Heart right ventricle (tissue), 16 donors: ENCODE measurements at regions not wholly inside any gene's neighbourhood (a gene's known extent, or its start where the extent isn't known, plus 50 kb on each side); places are given as distances from the start of the nearest gene placed in this dataset.

Experiments
- ATAC-seq, 8 donors: fragments of 200-7000 bp; cut with Tn5 transposase; one replicate each; pipeline ENCODE4 v1.9.1; 2020; ENCODE audit warnings: mild to moderate bottlenecking in 8 of 8, moderate library complexity in 8 of 8, moderate number of reproducible peaks in 1 of 8
- DNase-seq, 2 donors: peaks; one replicate each; pipeline ENCODE4 v3.0.0-alpha.2; 2020
- H3K27ac ChIP-seq, 10 donors: fragments of 200-600 bp; sonication (generic) in 2 of 10; one replicate each; pipeline versions ENCODE4 v1.5.0 to v1.8.0; 2020 to 2022; ENCODE audit warnings: mild to moderate bottlenecking in 3 of 10
- H3K27me3 ChIP-seq, 7 donors: fragments of 200-600 bp; one replicate each; pipeline ENCODE4 v1.8.0; 2021 to 2022; ENCODE audit warnings: mild to moderate bottlenecking in 2 of 7
- H3K36me3 ChIP-seq, 9 donors: fragments of 200-600 bp; sonication (generic) in 1 of 9; one replicate each; pipeline versions ENCODE4 v1.5.0 to v1.8.0; 2020 to 2022; ENCODE audit warnings: mild to moderate bottlenecking in 2 of 9
- H3K4me1 ChIP-seq, 9 donors: fragments of 200-600 bp; sonication (generic) in 1 of 9; one replicate each; pipeline versions ENCODE4 v1.5.0 to v1.8.0; 2020 to 2022; ENCODE audit warnings: mild to moderate bottlenecking in 4 of 9
- H3K4me3 ChIP-seq, 10 donors: fragments of 200-600 bp; sonication (generic) in 2 of 10; one replicate each; pipeline versions ENCODE4 v1.5.0 to v1.8.0; 2020 to 2022; ENCODE audit warnings: mild to moderate bottlenecking in 7 of 10, moderate library complexity in 2 of 10
- H3K9me3 ChIP-seq, 11 donors: fragments of 200-600 bp in 10 of 11; sonication (generic) in 2 of 11; one replicate each; pipeline versions ENCODE4 v1.5.0 to v1.8.0; 2013 to 2022; ENCODE audit warnings: mild to moderate bottlenecking in 2 of 11, control low read depth in 1 of 11, moderate library complexity in 1 of 11
- WGBS, 2 donors: extraction: QIAGEN DNeasy Blood & Tissue Kit; methylation state at CpG; one replicate each; pipeline ENCODE4 v1.1.7; 2013; ENCODE audit warnings: inconsistent platforms in 1 of 2; 5-methylcytosine and 5-hydroxymethylcytosine counted together
- intact Hi-C, 10 donors: fragments of 100-400 bp; cut with DNase I; formaldehyde crosslinking; loops; one replicate each; pipeline versions ENCODE4 v1.11.1 to v1.14.2; 2022
- TF ChIP-seq, protein P1 (sequence below), 9 donors: fragments of 200-600 bp; sonication (generic) in 2 of 9; IDR thresholded peaks; one replicate each; pipeline versions ENCODE4 v1.5.0 to v1.8.0; 2021 to 2022; ENCODE audit warnings: antibody characterized with exemption in 9 of 9, mild to moderate bottlenecking in 5 of 9, moderate library complexity in 1 of 9
- donor health status: Arrhythmogenic right ventricular cardiomyopathy.
- donor health status: ischemic (EF 13 %, LVEDD 7.1; RV severe dilation, severe dysfunction).
- donor health status: healthy with polysubstance abuse.
- donor health status: DM: no; HTN: yes; CAD: no.
- donor health status: DM: no; HTN: no; CAD: no.
- donor health status: ischemic (EF 25% LVEDD 6.9; RV normal size, moderate dysfunction).
- donor health status: ischemic (EF 25% LVEDD 5.7; RV mildly dilated, moderate dysfunction).
- donor health status: healthy.
- donor health status: DM: yes; HTN: yes; CAD: no.
- donor health status: Ischemic cardiomyopathy.
- donor health status: ischemic (EF 35%, LVEDD 5.7; RV mildly dilated, moderate dysfunction).
- donor health status: nonischemic (EF 11% LVEDD 7.7; RV severe dilation, severe dysfunction).
- donor health status: DM: yes; HTN: yes; CAD: no.
- donor health status: PGD.
- donor health status: ischemic (EF 29% LVEDD 5.4; RV normal size, mild dysfunction).
- donor health status: nonischemic (EF 23%, LVEDD 6.1; RV moderate dilation, normal function).

DNA sequence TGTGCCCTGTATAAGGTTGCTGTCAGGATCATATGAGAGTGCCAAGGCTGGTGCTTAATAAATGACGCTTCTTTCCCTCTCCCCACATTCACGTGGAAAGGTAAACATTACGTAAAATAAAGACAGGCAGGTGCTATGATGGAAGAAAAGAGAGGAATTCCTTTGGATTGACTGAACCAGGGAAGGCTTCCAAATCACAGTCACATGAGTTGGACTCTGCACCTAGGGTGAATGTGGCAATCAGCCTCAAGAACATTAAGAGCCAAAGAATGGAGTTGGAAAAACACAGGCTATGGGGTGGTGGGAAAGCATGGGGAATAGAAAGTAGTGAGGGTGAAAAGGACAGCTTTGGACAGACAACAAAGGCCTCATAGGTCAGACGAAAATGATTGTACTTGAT lies 473.1 kb downstream of the VRK1 start:
- H3K27ac ChIP-seq: no peak overlapping the region
- ATAC-seq: no peak
- TF ChIP-seq, protein P1, sequence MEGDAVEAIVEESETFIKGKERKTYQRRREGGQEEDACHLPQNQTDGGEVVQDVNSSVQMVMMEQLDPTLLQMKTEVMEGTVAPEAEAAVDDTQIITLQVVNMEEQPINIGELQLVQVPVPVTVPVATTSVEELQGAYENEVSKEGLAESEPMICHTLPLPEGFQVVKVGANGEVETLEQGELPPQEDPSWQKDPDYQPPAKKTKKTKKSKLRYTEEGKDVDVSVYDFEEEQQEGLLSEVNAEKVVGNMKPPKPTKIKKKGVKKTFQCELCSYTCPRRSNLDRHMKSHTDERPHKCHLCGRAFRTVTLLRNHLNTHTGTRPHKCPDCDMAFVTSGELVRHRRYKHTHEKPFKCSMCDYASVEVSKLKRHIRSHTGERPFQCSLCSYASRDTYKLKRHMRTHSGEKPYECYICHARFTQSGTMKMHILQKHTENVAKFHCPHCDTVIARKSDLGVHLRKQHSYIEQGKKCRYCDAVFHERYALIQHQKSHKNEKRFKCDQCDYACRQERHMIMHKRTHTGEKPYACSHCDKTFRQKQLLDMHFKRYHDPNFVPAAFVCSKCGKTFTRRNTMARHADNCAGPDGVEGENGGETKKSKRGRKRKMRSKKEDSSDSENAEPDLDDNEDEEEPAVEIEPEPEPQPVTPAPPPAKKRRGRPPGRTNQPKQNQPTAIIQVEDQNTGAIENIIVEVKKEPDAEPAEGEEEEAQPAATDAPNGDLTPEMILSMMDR (IDR thresholded peaks at IDR 0.05): no peak
- H3K36me3 ChIP-seq: no peaks in the 10 kb centered on the region
- no peaks in the 10 kb centered on the region for H3K9me3 ChIP-seq
- WGBS, 2 donors: 79 to 86% methylated on average over 4 of the region's 4 CpGs
- intact Hi-C loops: no loop called here
- no peaks in the 10 kb centered on the region for H3K4me1 ChIP-seq
- H3K27me3 ChIP-seq: peaks cover 0 to 17% (median under 1%) of the 10 kb centered on the region in 7 donors
- no peak for DNase-seq
- H3K4me3 ChIP-seq: no peak overlapping the region

DNA sequence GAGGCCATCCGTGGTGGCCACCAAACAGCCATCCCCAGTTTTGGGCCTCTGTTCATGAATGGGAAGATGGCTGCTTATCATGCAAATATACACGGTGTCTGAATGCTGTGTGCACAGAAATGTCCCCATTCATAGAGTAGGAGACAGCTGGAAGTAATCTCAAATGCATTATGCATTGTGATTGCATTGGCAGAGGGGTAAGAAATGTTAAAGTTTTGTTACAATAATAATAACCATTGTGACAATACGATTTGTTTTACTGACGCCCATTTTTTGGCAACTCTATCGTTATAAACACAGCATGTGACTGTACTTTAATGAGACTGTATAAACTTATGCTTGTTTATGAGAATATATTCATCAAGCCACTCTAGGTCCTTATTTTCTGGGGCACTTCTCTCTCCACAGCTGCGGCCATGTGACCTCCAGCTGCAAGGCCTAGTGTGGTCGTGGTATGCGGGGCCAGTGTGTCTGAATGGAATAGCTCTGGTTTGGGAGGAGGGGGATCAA lies 474.3 kb downstream of the VRK1 start:
- intact Hi-C loops: no loop called here

DNA sequence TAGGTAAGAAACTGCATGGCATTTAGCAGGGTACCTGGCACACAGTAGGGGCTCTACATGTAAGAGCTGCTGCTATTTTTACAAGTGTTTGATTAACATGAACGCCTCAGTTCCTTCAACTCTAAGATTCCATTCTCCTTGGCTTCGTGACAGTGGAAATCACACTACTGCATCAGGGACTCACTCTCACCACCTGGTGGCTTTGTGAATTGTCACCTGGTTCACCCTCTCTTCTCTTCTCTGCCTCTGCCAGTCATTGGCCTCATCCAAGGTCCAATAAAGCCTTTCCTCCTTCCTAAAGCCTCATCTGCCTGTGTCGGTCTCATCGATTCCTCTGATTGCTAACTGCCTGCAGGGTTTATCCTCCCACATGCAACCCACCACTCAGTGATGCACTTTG lies 476.4 kb downstream of the VRK1 start:
- intact Hi-C loops: no loop called here
- peaks cover 0 to 30% (median 10%) of the 10 kb centered on the region in 7 donors for H3K27me3 ChIP-seq
- 67 to 73% methylated on average over 4 of the region's 4 CpGs for WGBS, 2 donors

More for the DNA sequence above, 474.3 kb downstream of the VRK1 start:
- ATAC-seq (no peak), DNase-seq (no peak)
- Histone ChIP-seq H3K36me3 (no peaks in the 10 kb centered on the region), H3K4me1 (no peaks in the 10 kb centered on the region), H3K4me3 (no peak overlapping the region), H3K9me3 (no peaks in the 10 kb centered on the region), H3K27ac (no peak overlapping the region), H3K27me3 (peaks cover 0 to 23% (median 3%) of the 10 kb centered on the region in 7 donors)
- TF ChIP-seq, protein P1 (IDR thresholded peaks at IDR 0.05): no peak
- WGBS, 2 donors: 74 to 77% methylated on average over 8 of the region's 8 CpGs

DNA sequence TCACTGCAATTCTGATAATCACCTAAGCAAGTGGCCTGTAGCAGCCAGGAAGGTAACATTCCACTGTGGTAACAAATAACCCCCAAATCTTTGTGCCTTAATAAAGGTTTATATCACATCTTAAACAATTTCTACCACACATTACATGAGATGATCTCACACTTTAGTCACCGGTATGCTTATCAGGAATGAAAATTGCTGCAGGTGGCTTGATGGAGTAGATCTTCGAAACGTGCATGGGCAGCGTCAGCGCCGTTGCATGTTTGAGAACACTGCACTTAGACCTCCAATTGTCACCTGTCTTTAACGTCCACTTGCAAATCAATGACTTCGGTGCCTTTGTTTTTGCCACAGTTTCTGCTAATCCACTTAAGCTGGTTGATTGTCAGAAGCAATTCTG lies 477.4 kb downstream of the VRK1 start:
- no peak for DNase-seq
- intact Hi-C loops: no loop called here
- Histone ChIP-seq H3K4me1 (no peaks in the 10 kb centered on the region), H3K27me3 (peaks cover 0 to 28% (median 10%) of the 10 kb centered on the region in 7 donors), H3K36me3 (no peaks in the 10 kb centered on the region), H3K27ac (no peak overlapping the region), H3K4me3 (no peak overlapping the region), H3K9me3 (no peaks in the 10 kb centered on the region)
- WGBS, 2 donors: 70 to 73% methylated on average over 8 of the region's 8 CpGs
- TF ChIP-seq, protein P1 (IDR thresholded peaks at IDR 0.05): no peak
- ATAC-seq: no peak

More for the DNA sequence above, 476.4 kb downstream of the VRK1 start:
- H3K36me3 ChIP-seq: no peaks in the 10 kb centered on the region
- no peak overlapping the region for H3K27ac ChIP-seq
- H3K4me3 ChIP-seq: no peak overlapping the region
- ATAC-seq (no peak), DNase-seq (no peak)
- TF ChIP-seq, protein P1 (IDR thresholded peaks at IDR 0.05): no peak
- no peaks in the 10 kb centered on the region for H3K9me3 ChIP-seq
- H3K4me1 ChIP-seq: no peaks in the 10 kb centered on the region
